ENCODE measurements at regions not wholly inside any gene's neighbourhood (a gene's known extent, or its start where the extent isn't known, plus 50 kb on each side); places are given as distances from the start of the nearest gene placed in this dataset.

DNA sequence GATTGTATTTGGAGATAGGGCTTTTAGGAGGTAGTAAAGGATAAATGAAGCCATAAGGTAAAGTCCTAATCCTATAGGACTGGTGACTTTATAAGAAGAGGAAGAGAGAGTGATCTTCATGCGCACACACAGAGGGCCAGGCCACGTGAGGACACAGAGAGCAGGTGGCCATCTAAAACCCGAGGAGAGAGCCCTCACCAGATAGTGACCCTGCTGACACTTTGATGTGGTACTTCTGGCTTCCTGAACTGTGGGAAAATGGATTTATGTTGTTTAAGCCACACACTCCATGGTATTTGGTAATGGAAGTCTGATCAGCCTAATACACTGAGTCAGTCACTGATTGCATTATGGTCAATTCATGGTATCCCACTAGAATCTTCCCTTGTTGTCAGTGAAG is 164.9 kb upstream of the TAPT1 start:
- intact Hi-C loops (cut with DNase I; ENCODE audit: low total_unique reads): no loop called here
- no peak overlapping the region for H3K27ac ChIP-seq
- no peaks in the 10 kb centered on the region for H3K4me1 ChIP-seq
- in situ Hi-C loops (cut with MboI; ENCODE audit: low pct_ligation_motif_present in 1 of 4, low pct_unique_long_range_greater_than_20kb in 1 of 4, low sequenced_read_pairs in 3 of 4): no loop called here
- H3K4me3 ChIP-seq: no peak overlapping the region
- H3K36me3 ChIP-seq: no peaks in the 10 kb centered on the region
- no peaks in the 10 kb centered on the region for H3K9me3 ChIP-seq
- no peak for TF ChIP-seq POLR2AphosphoS5 (IDR thresholded peaks at IDR 0.05)
- no peak for TF ChIP-seq POLR2A (IDR thresholded peaks at IDR 0.05)
- TF ChIP-seq, protein P1, sequence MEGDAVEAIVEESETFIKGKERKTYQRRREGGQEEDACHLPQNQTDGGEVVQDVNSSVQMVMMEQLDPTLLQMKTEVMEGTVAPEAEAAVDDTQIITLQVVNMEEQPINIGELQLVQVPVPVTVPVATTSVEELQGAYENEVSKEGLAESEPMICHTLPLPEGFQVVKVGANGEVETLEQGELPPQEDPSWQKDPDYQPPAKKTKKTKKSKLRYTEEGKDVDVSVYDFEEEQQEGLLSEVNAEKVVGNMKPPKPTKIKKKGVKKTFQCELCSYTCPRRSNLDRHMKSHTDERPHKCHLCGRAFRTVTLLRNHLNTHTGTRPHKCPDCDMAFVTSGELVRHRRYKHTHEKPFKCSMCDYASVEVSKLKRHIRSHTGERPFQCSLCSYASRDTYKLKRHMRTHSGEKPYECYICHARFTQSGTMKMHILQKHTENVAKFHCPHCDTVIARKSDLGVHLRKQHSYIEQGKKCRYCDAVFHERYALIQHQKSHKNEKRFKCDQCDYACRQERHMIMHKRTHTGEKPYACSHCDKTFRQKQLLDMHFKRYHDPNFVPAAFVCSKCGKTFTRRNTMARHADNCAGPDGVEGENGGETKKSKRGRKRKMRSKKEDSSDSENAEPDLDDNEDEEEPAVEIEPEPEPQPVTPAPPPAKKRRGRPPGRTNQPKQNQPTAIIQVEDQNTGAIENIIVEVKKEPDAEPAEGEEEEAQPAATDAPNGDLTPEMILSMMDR (IDR thresholded peaks at IDR 0.05): no peak
- H3K27me3 ChIP-seq: no peaks in the 10 kb centered on the region
- WGBS, 2 donors (ENCODE audit: low coverage in 1 of 2): 67 to 81% methylated on average over 3 of the region's 3 CpGs
- DNase-seq: no peak

- intact Hi-C loops (cut with DNase I; ENCODE audit: low total_unique reads): no loop called here
- H3K27me3 ChIP-seq: no peaks in the 10 kb centered on the region
- WGBS, 2 donors (ENCODE audit: low coverage in 1 of 2): 88 to 96% methylated on average over 1 of the region's 1 CpG
- no peaks in the 10 kb centered on the region for H3K4me1 ChIP-seq
- no peaks in the 10 kb centered on the region for H3K36me3 ChIP-seq
- H3K4me3 ChIP-seq: no peak overlapping the region
- H3K9me3 ChIP-seq: no peaks in the 10 kb centered on the region
- in situ Hi-C loops (cut with MboI; ENCODE audit: low pct_ligation_motif_present in 1 of 4, low pct_unique_long_range_greater_than_20kb in 1 of 4, low sequenced_read_pairs in 3 of 4): no loop called here
- no peak for DNase-seq
- H3K27ac ChIP-seq: no peak overlapping the region
- TF ChIP-seq POLR2AphosphoS5 (IDR thresholded peaks at IDR 0.05) (no peak), POLR2A (IDR thresholded peaks at IDR 0.05) (no peak), EP300 (IDR thresholded peaks at IDR 0.05; ENCODE audit: low read depth) (no peak)
- TF ChIP-seq, protein P1 (IDR thresholded peaks at IDR 0.05): no peak
Measured at GRCh38 chr4:16387448-16387847, 161.2 kb upstream of the TAPT1 start.

GRCh38 chr4:16386711-16387320 is 160.5 kb upstream of the TAPT1 start:
- Histone ChIP-seq H3K36me3 (no peaks in the 10 kb centered on the region), H3K4me1 (no peaks in the 10 kb centered on the region), H3K9me3 (no peaks in the 10 kb centered on the region), H3K4me3 (no peak overlapping the region), H3K27me3 (no peaks in the 10 kb centered on the region), H3K27ac (no peak overlapping the region)
- DNase-seq: no peak
- in situ Hi-C loops (cut with MboI; ENCODE audit: low pct_ligation_motif_present in 1 of 4, low pct_unique_long_range_greater_than_20kb in 1 of 4, low sequenced_read_pairs in 3 of 4): no loop called here
- intact Hi-C loops (cut with DNase I; ENCODE audit: low total_unique reads): no loop called here
- TF ChIP-seq, protein P1 (IDR thresholded peaks at IDR 0.05): no peak
- TF ChIP-seq POLR2AphosphoS5 (IDR thresholded peaks at IDR 0.05) (no peak), EP300 (IDR thresholded peaks at IDR 0.05; ENCODE audit: low read depth) (no peak), POLR2A (IDR thresholded peaks at IDR 0.05) (no peak)

GRCh38 chr4:16384576-16384975 is 158.3 kb upstream of the TAPT1 start:
- Histone ChIP-seq H3K27ac (no peak overlapping the region), H3K36me3 (no peaks in the 10 kb centered on the region), H3K9me3 (no peaks in the 10 kb centered on the region), H3K27me3 (no peaks in the 10 kb centered on the region), H3K4me1 (no peaks in the 10 kb centered on the region), H3K4me3 (no peak overlapping the region)
- intact Hi-C loops (cut with DNase I; ENCODE audit: low total_unique reads): no loop called here
- in situ Hi-C loops (cut with MboI; ENCODE audit: low pct_ligation_motif_present in 1 of 4, low pct_unique_long_range_greater_than_20kb in 1 of 4, low sequenced_read_pairs in 3 of 4): no loop called here
- no peak for TF ChIP-seq EP300 (IDR thresholded peaks at IDR 0.05; ENCODE audit: low read depth)
- no peak for TF ChIP-seq POLR2AphosphoS5 (IDR thresholded peaks at IDR 0.05)
- TF ChIP-seq, protein P1 (IDR thresholded peaks at IDR 0.05): no peak
- no peak for TF ChIP-seq POLR2A (IDR thresholded peaks at IDR 0.05)
- 40 to 43% methylated on average over 4 to 6 of the region's 6 CpGs for WGBS, 2 donors (ENCODE audit: low coverage in 1 of 2)
- no peak for DNase-seq

Data from transverse colon (tissue), 4 donors.